Chondrocyte (in vitro differentiated cells): ENCODE measurements at regions not wholly inside any gene's neighbourhood (a gene's known extent, or its start where the extent isn't known, plus 50 kb on each side); places are given as distances from the start of the nearest gene placed in this dataset.

ENCODE experiments used
- DNase-seq: peaks from one replicate; pipeline ENCODE4 v3.0.0; 2021; ENCODE audit warnings: mixed read lengths, low spot score
- H3K27ac Mint-ChIP-seq: one replicate; pipeline ENCODE4 v1.8.0; 2021; ENCODE audit warnings: mild to moderate bottlenecking, moderate library complexity, mixed read lengths; ENCODE audit not compliant: unreplicated experiment
- H3K27me3 Mint-ChIP-seq: 2 replicates; pipeline ENCODE4 v1.8.0; 2021; ENCODE audit warnings: low read depth, mixed read lengths
- H3K36me3 Mint-ChIP-seq: 2 replicates; pipeline ENCODE4 v1.8.0; 2021; ENCODE audit warnings: low read depth, mixed read lengths
- H3K4me1 Mint-ChIP-seq: 2 replicates; pipeline ENCODE4 v1.8.0; 2021; ENCODE audit warnings: low read depth, mild to moderate bottlenecking, mixed read lengths
- H3K4me3 Mint-ChIP-seq: one replicate; pipeline ENCODE4 v1.8.0; 2021; ENCODE audit warnings: mild to moderate bottlenecking, moderate library complexity, mixed read lengths; ENCODE audit not compliant: unreplicated experiment
- H3K9me3 Mint-ChIP-seq: 2 replicates; pipeline ENCODE4 v1.8.0; 2021; ENCODE audit warnings: low read depth, mixed read lengths
- CTCF ChIP-seq: fragments of 200-600 bp; sonication (generic); IDR thresholded peaks from 2 replicates; pipeline ENCODE4 v1.5.0; 2021; ENCODE audit warnings: antibody characterized with exemption, mild to moderate bottlenecking, moderate library complexity

- peaks cover 15% of the 10 kb centered on the region for H3K4me1 Mint-ChIP-seq
- no peaks in the 10 kb centered on the region for H3K27me3 Mint-ChIP-seq
- TF ChIP-seq CTCF, result peak; percentile 79
- no peak for DNase-seq
- no peaks in the 10 kb centered on the region for H3K9me3 Mint-ChIP-seq
- peak overlapping the region; percentile 69 for H3K4me3 Mint-ChIP-seq
- H3K36me3 Mint-ChIP-seq, result no peaks in the 10 kb centered on the region
- no peak overlapping the region for H3K27ac Mint-ChIP-seq
Measured at GRCh38 chr2:193502363-193503035, 1307.8 kb upstream of the TMEFF2 start.

- Mint-ChIP-seq H3K27ac (no peak overlapping the region), H3K27me3 (no peaks in the 10 kb centered on the region), H3K4me3 (no peak overlapping the region)
Measured at GRCh38 chr2:193496786-193497185, 1302.1 kb upstream of the TMEFF2 start.

GRCh38 chr2:193482557-193482956, 1287.8 kb upstream of the TMEFF2 start:
- TF ChIP-seq CTCF, result no peak
- H3K27ac Mint-ChIP-seq, result no peak overlapping the region
- DNase-seq, result no peak

More at GRCh38 chr2:193496786-193497185, 1302.1 kb upstream of the TMEFF2 start:
- no peaks in the 10 kb centered on the region for H3K4me1 Mint-ChIP-seq
- TF ChIP-seq CTCF, result no peak
- no peaks in the 10 kb centered on the region for H3K36me3 Mint-ChIP-seq
- no peak for DNase-seq
- H3K9me3 Mint-ChIP-seq, result no peaks in the 10 kb centered on the region

GRCh38 chr2:193480187-193480586, 1285.5 kb upstream of the TMEFF2 start:
- no peak overlapping the region for H3K4me3 Mint-ChIP-seq
- no peak for TF ChIP-seq CTCF
- no peaks in the 10 kb centered on the region for H3K36me3 Mint-ChIP-seq
- no peaks in the 10 kb centered on the region for H3K4me1 Mint-ChIP-seq
- DNase-seq, result no peak
- no peaks in the 10 kb centered on the region for H3K9me3 Mint-ChIP-seq
- H3K27ac Mint-ChIP-seq, result no peak overlapping the region
- peaks cover 5% of the 10 kb centered on the region for H3K27me3 Mint-ChIP-seq

More at GRCh38 chr2:193482557-193482956, 1287.8 kb upstream of the TMEFF2 start:
- H3K4me1 Mint-ChIP-seq, result no peaks in the 10 kb centered on the region
- H3K9me3 Mint-ChIP-seq, result no peaks in the 10 kb centered on the region
- peaks cover 5% of the 10 kb centered on the region for H3K27me3 Mint-ChIP-seq
- H3K4me3 Mint-ChIP-seq, result no peak overlapping the region
- no peaks in the 10 kb centered on the region for H3K36me3 Mint-ChIP-seq

GRCh38 chr2:193476171-193476800, 1281.6 kb upstream of the TMEFF2 start:
- Mint-ChIP-seq H3K27me3 (peaks cover 5% of the 10 kb centered on the region), H3K9me3 (peaks cover 8% of the 10 kb centered on the region)
- no peak for DNase-seq

More at GRCh38 chr2:193476171-193476800, 1281.6 kb upstream of the TMEFF2 start:
- Mint-ChIP-seq H3K4me3 (no peak overlapping the region), H3K4me1 (no peaks in the 10 kb centered on the region), H3K27ac (no peak overlapping the region), H3K36me3 (no peaks in the 10 kb centered on the region)
- TF ChIP-seq CTCF, result no peak
